HG03280 (cell line): ENCODE measurements at regions not wholly inside any gene's neighbourhood (a gene's known extent, or its start where the extent isn't known, plus 50 kb on each side); places are given as distances from the start of the nearest gene placed in this dataset.

Experiments
- ATAC-seq: cut with Tn5 transposase; IDR thresholded peaks from one replicate; pipeline ENCODE4 v1.9.1; 2021; ENCODE audit warnings: mild to moderate bottlenecking, moderate library complexity; ENCODE audit not compliant: unreplicated experiment

GRCh38 chr2:21382701-21383520 lies 259.1 kb downstream of the TDRD15 start:
- ATAC-seq: no peak

GRCh38 chr2:21386666-21387065 lies 262.9 kb downstream of the TDRD15 start:
- no peak for ATAC-seq

- no peak for ATAC-seq
Observed at GRCh38 chr2:21392649-21393048, 268.9 kb downstream of the TDRD15 start.

- no peak for ATAC-seq
Observed at GRCh38 chr2:21393173-21393572, 269.4 kb downstream of the TDRD15 start.

DNA sequence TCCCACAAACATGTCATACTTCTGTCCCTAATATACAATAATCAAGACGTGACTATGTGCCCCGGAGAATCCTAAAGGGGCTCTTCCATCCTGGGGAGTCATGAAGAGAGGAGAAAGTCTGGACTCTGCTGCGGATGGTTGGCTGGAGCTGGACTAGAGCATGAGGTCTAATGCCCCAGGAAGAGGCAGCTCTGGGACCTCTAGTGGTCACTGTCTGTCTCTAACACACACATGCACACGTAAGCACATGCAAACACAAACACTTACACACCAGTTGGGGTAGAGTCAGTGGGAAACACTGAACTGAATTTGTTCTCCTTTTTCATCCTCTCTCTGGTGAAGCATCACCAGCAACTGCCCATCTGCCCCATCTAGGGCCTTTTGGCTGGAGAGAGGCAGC lies 271.6 kb downstream of the TDRD15 start:
- no peak for ATAC-seq

DNA sequence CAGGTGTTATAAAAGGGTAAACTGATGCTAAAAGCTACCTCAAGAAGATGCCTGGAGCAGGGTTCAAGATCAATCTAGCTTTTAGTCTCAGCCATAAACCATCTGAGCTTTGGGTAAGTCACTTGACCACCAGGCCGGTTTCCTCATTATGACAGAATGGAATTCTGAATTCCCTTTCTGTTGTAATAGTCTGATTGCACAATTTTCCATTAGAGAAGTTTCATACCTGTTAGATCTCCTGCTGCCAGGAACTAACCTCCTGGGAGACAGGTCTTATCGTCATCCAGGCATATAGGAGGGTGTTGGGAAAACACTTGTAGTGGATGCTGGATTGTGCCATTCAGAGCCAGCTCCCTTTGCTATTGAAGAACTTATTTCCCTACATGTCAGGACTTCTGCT lies 272.5 kb downstream of the TDRD15 start:
- no peak for ATAC-seq

GRCh38 chr2:21401022-21401698 lies 277.4 kb downstream of the TDRD15 start:
- no peak for ATAC-seq

DNA sequence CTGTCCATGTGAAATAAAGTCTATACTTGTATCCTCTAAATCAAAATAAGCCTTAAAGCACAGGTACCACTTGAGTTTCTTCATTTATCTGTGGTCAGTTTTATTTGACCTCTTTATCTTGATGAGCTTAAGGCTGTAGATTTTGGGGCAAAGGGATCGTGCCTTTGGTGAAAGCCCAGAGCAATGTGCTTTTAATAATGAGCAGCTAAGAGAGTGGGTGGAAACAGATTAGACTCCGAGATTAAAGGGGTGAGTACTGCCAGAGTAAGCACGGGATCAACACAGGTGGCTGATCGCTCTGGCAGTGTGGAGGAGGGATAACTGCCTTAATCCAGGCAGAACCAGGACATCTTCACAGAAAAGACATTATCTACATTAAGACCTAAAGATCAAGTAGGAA lies 280.4 kb downstream of the TDRD15 start:
- no peak for ATAC-seq

DNA sequence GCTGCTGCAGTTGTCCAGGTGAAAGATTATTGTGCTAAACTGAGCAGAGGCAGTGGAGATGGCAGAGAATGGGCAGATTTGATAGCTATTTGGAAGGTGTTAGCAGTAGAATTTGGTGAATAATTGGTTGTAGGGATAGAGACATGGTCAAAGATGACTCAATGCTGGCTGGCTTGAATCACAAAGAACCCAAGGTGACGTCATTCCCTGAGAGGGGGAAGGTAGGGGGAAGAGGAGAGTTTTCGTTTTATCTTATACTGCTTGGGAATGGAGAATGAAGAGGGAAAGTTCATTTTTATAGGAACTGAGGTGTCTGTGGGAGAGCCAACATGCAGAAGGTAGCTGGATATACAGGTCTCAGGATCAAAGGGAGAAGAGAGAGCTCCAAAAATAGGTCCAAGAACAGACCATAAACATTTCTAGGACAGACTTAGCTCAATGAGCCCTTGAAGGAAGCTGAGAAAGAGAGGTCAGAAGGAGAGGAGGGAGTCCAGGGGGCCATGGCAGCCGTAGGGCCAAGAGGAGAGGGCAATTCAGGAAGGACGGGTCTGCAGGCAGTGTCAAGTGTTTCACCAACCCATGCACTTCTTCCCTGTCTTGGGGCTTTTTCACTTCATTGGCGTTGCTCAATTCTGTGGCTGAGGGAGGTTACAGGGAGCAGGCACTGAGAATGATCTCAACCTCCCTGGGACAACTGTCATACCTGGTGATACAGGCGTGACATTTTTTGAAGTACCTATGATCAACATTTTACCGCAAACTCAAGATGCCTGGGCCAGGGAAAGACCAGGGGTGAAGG lies 281.3 kb downstream of the TDRD15 start:
- ATAC-seq: no peak

GRCh38 chr2:21406386-21406785 lies 282.6 kb downstream of the TDRD15 start:
- ATAC-seq: no peak

- no peak for ATAC-seq
Observed at GRCh38 chr2:21406911-21407310, 283.1 kb downstream of the TDRD15 start.

GRCh38 chr2:21407851-21408250 lies 284.1 kb downstream of the TDRD15 start:
- ATAC-seq: no peak

GRCh38 chr2:21411741-21412140 lies 288.0 kb downstream of the TDRD15 start:
- no peak for ATAC-seq

DNA sequence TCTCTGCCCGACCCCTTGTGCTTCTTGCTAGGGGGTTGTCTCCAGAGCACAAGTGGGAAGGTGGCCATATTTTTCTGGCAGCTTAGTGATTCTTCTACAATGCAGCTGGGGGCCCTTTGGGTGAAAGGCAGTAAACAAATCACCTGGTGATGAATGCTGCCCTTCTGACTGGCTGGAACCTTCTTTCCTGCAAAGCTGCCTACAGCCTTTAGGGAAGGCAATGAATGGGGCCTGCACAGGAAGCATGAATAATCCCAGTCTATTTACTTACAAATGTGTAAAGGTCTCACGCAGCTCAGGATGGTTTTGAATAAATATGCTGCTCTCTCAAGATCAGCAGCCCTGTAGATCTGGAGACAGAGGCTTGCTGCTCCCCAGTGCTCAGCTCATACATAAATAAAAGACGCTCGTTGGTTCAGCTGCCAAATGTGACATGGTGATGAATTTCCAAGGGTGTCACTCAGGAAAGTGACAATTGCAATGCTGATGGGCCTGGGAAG lies 289.2 kb downstream of the TDRD15 start:
- ATAC-seq: no peak

DNA sequence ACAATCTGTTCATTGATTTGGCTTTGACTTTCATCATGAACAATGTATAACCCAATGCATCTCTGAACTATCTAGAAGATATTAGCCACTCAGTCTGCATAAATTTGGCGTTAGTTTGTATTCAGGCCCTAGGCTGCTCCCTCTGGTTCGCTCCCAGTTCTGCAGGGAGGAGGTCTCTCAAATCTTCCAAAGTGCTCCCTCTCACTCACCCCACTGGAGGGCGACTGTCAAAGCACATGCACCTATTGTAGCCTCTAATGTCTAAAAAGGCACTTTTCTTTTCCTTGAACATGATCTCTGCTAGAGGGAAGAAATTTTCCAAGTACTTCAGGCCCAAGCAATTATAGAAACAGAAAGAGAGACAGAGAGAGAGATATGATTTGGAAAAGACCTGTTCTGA lies 291.5 kb downstream of the TDRD15 start:
- no peak for ATAC-seq

- ATAC-seq: no peak
Observed at GRCh38 chr2:21416226-21416625, 292.5 kb downstream of the TDRD15 start.

DNA sequence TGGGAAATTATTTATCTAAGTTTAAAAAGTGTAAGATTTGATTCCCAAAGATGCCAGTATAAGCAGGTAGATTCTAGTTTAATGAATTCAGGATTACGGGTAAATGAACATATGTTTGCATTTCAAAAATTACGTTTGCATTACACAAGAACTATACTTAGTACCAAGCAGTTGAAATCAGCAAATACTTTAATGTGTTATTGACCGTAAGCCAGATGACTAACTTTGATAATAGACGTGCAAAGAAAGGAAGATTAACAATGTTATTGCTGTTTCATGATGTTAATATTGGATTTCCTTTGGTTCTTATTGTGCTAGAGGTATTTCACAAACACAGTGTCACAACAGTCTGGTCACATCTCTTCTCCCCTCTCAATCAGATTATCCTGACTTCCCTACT lies 294.7 kb downstream of the TDRD15 start:
- no peak for ATAC-seq

- no peak for ATAC-seq
Observed at GRCh38 chr2:21420553-21421335, 297.0 kb downstream of the TDRD15 start.

- ATAC-seq: no peak
Observed at GRCh38 chr2:21422050-21422449, 298.3 kb downstream of the TDRD15 start.

- no peak for ATAC-seq
Observed at GRCh38 chr2:21422724-21423522, 299.2 kb downstream of the TDRD15 start.
